ENCODE measurements at regions not wholly inside any gene's neighbourhood (a gene's known extent, or its start where the extent isn't known, plus 50 kb on each side); places are given as distances from the start of the nearest gene placed in this dataset.
"Not testable (repeated sequence)": the region's sequence is repeated elsewhere in the genome, so short reads cannot be mapped to it uniquely, and the experiment has no call there.

- Histone ChIP-seq H3K27me3 (ENCODE audit: insufficient read depth in 3 of 3, low read length in 2 of 3) (no peaks in the 10 kb centered on the region), H3K4me1 (no peaks in the 10 kb centered on the region), H3K9me3 (no peaks in the 10 kb centered on the region), H3K4me3 (no peak overlapping the region), H3K36me3 (ENCODE audit: insufficient read depth in 1 of 2, low read depth in 1 of 2) (no peaks in the 10 kb centered on the region), H3K27ac (no peak overlapping the region)
- intact Hi-C loops (cut with DNase I): no loop called here
- DNase-seq: no peak
- TF ChIP-seq, protein P1, sequence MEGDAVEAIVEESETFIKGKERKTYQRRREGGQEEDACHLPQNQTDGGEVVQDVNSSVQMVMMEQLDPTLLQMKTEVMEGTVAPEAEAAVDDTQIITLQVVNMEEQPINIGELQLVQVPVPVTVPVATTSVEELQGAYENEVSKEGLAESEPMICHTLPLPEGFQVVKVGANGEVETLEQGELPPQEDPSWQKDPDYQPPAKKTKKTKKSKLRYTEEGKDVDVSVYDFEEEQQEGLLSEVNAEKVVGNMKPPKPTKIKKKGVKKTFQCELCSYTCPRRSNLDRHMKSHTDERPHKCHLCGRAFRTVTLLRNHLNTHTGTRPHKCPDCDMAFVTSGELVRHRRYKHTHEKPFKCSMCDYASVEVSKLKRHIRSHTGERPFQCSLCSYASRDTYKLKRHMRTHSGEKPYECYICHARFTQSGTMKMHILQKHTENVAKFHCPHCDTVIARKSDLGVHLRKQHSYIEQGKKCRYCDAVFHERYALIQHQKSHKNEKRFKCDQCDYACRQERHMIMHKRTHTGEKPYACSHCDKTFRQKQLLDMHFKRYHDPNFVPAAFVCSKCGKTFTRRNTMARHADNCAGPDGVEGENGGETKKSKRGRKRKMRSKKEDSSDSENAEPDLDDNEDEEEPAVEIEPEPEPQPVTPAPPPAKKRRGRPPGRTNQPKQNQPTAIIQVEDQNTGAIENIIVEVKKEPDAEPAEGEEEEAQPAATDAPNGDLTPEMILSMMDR (IDR thresholded peaks at IDR 0.05): no peak
- no peak for ATAC-seq
- WGBS, 3 donors: 89 to 98% (median 92%) methylated on average over 5 of the region's 5 CpGs
Measured at GRCh38 chr3:10647376-10647775, 142.0 kb upstream of the ATP2B2 start.

DNA sequence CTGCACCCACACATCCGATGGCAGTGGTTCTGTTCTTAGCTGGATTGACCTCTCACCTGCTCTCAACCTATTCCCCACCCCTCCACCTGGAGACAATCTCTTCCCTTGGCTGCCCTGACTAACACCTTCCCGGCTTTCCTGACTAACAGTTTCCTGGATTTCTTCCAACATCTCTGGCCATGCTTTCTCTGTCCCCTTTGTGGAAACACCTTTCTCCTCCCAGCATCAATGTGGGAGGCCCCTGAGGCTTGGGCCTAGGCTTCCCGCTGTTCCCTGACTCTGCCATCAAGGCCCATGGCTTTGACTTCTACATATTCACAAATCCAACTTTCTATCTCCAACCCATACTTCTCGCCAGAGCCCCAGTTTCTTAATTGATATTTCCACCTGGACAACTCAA, 142.8 kb upstream of the ATP2B2 start:
- DNase-seq (no peak), ATAC-seq (no peak)
- intact Hi-C loops (cut with DNase I): no loop called here
- Histone ChIP-seq H3K27me3 (ENCODE audit: insufficient read depth in 3 of 3, low read length in 2 of 3) (no peaks in the 10 kb centered on the region), H3K36me3 (ENCODE audit: insufficient read depth in 1 of 2, low read depth in 1 of 2) (no peaks in the 10 kb centered on the region), H3K9me3 (no peaks in the 10 kb centered on the region), H3K4me1 (no peaks in the 10 kb centered on the region), H3K27ac (no peak overlapping the region), H3K4me3 (no peak overlapping the region)
- TF ChIP-seq, protein P1 (IDR thresholded peaks at IDR 0.05): no peak
- 72 to 78% (median 78%) methylated on average over 4 of the region's 4 CpGs for WGBS, 3 donors

- H3K9me3 ChIP-seq; intact Hi-C loops (cut with DNase I); H3K4me1 ChIP-seq; H3K36me3 ChIP-seq (ENCODE audit: insufficient read depth in 1 of 2, low read depth in 1 of 2); H3K4me3 ChIP-seq; H3K27ac ChIP-seq; ATAC-seq; H3K27me3 ChIP-seq (ENCODE audit: insufficient read depth in 3 of 3, low read length in 2 of 3); DNase-seq: not testable (repeated sequence)
- 60 to 79% (median 76%) methylated on average over 1 of the region's 1 CpG for WGBS, 3 donors
Measured at GRCh38 chr3:10649463-10649862, 144.1 kb upstream of the ATP2B2 start.

DNA sequence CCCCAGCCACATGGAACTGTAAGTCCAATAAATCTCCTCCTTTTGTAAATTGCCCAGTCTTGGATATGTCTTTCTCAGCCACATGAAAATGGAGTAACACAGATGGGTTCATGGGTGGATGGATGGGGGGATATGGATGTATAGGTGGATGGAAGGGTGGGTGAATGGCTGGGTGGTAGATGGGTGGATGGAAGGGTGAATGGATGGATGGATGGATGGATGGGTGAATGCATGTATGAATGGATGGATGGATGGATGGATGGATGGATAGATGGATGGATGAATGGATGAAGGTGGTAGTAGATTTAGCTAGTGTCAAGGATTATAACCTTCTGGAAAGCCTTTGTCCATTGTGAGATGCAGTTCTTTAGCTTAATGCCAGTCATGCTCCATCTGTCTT, 146.1 kb upstream of the ATP2B2 start:
- no peaks in the 10 kb centered on the region for H3K36me3 ChIP-seq (ENCODE audit: insufficient read depth in 1 of 2, low read depth in 1 of 2)
- no peaks in the 10 kb centered on the region for H3K9me3 ChIP-seq
- TF ChIP-seq, protein P1 (IDR thresholded peaks at IDR 0.05): no peak
- peaks cover 0 to 1% (median 0%) of the 10 kb centered on the region in 3 donors for H3K27me3 ChIP-seq (ENCODE audit: insufficient read depth in 3 of 3, low read length in 2 of 3)
- H3K27ac ChIP-seq: no peak overlapping the region
- H3K4me1 ChIP-seq: no peaks in the 10 kb centered on the region
- intact Hi-C loops (cut with DNase I): no loop called here
- DNase-seq: no peak
- ATAC-seq: no peak
- no peak overlapping the region for H3K4me3 ChIP-seq

DNA sequence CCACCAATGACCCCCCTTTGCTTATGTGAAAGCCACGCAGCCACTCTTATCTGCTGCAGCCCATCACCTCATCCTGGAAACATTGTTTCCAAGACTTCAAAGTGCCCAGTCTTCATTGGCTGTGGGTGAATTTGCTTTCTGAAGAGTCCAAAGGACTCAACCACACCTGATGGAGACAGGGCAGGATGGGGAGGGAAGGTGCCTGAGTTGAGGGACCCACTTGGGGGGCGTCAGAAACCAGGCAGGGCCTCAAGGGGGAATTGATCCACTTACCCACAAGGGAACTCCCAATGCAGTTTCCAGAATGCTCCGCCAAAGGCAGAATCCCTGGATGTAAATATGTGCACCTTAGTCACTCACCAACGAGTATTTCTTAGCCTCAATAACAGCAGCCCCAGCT, 147.9 kb upstream of the ATP2B2 start:
- H3K36me3 ChIP-seq (ENCODE audit: insufficient read depth in 1 of 2, low read depth in 1 of 2): no peaks in the 10 kb centered on the region
- WGBS, 3 donors: 77 to 82% (median 79%) methylated on average over 4 of the region's 4 CpGs
- no peaks in the 10 kb centered on the region for H3K9me3 ChIP-seq
- intact Hi-C loops (cut with DNase I): no loop called here
- no peak for DNase-seq
- TF ChIP-seq, protein P1 (IDR thresholded peaks at IDR 0.05): no peak
- H3K4me1 ChIP-seq: no peaks in the 10 kb centered on the region
- peaks cover 0 to 1% (median 0%) of the 10 kb centered on the region in 3 donors for H3K27me3 ChIP-seq (ENCODE audit: insufficient read depth in 3 of 3, low read length in 2 of 3)
- H3K4me3 ChIP-seq: no peak overlapping the region
- no peak overlapping the region for H3K27ac ChIP-seq
- ATAC-seq: no peak
